GM23338 (cell line): ENCODE measurements at regions not wholly inside any gene's neighbourhood (a gene's known extent, or its start where the extent isn't known, plus 50 kb on each side); places are given as distances from the start of the nearest gene placed in this dataset.

Experiments used
- CREB1 ChIP-seq: fragments of 250-450 bp; sonication (Bioruptor Pico); IDR thresholded peaks from 2 replicates; pipeline ENCODE4 v1.5.0; 2020; ENCODE audit warnings: low read depth, mild to moderate bottlenecking, moderate library complexity
- EZH2 ChIP-seq: fragments of 200-600 bp; sonication (generic); IDR thresholded peaks from one replicate; pipeline ENCODE4 v1.8.0; 2017; ENCODE audit warnings: antibody characterized with exemption, mild to moderate bottlenecking, low read depth; ENCODE audit not compliant: unreplicated experiment
- EZH2phosphoT487 ChIP-seq: fragments of 200-600 bp; sonication (generic); IDR thresholded peaks from one replicate; pipeline ENCODE4 v1.8.1; 2018; ENCODE audit warnings: antibody characterized with exemption; ENCODE audit not compliant: unreplicated experiment
- JUNB ChIP-seq: IDR thresholded peaks from one replicate; pipeline ENCODE4 v1.6.1; 2016; ENCODE audit warnings: antibody characterized with exemption; ENCODE audit not compliant: unreplicated experiment
- NANOG ChIP-seq: IDR thresholded peaks from 2 replicates; pipeline ENCODE4 v1.6.1; 2016; ENCODE audit warnings: antibody characterized with exemption, borderline replicate concordance
- POLR2AphosphoS5 ChIP-seq: IDR thresholded peaks from 2 replicates; pipeline ENCODE4 v1.6.1; 2016; ENCODE audit warnings: antibody characterized with exemption, low read depth
- STAT1 ChIP-seq: IDR thresholded peaks from one replicate; pipeline ENCODE4 v1.6.1; 2016; ENCODE audit warnings: antibody characterized with exemption; ENCODE audit not compliant: unreplicated experiment
- ZNF114 ChIP-seq: fragments of 250-450 bp; sonication (Bioruptor Pico); IDR thresholded peaks from 2 replicates; pipeline ENCODE4 v1.5.0; 2020; ENCODE audit warnings: mild to moderate bottlenecking, moderate library complexity
- ZNF331 ChIP-seq: fragments of 250-450 bp; sonication (Bioruptor Pico); IDR thresholded peaks from 2 replicates; pipeline ENCODE4 v1.5.0; 2020; ENCODE audit warnings: low read depth, mild to moderate bottlenecking, moderate library complexity
- TF ChIP-seq, protein P1 (sequence below), 2 experiments: fragments of 200-600 bp in 1 of 2; sonication (generic) in 1 of 2; conservative IDR thresholded peaks; 2 replicates each; pipeline versions ENCODE4 v1.5.1 to v1.6.1; 2016 to 2017; ENCODE audit warnings: antibody characterized with exemption in 2 of 2, low read depth in 2 of 2, mild to moderate bottlenecking in 2 of 2, moderate library complexity in 1 of 2
- TF ChIP-seq, protein P2 (sequence below): IDR thresholded peaks from one replicate; pipeline ENCODE4 v1.6.1; 2018; ENCODE audit warnings: antibody characterized with exemption; ENCODE audit not compliant: unreplicated experiment
- TF ChIP-seq, protein P3 (sequence below): fragments of 250-450 bp; sonication (Bioruptor Pico); IDR thresholded peaks from 2 replicates; pipeline ENCODE4 v1.5.0; 2020; ENCODE audit warnings: mild to moderate bottlenecking, moderate library complexity
- TF ChIP-seq, protein P4 (sequence below): IDR thresholded peaks from 2 replicates; pipeline ENCODE4 v1.6.1; 2016; ENCODE audit warnings: antibody characterized with exemption

DNA sequence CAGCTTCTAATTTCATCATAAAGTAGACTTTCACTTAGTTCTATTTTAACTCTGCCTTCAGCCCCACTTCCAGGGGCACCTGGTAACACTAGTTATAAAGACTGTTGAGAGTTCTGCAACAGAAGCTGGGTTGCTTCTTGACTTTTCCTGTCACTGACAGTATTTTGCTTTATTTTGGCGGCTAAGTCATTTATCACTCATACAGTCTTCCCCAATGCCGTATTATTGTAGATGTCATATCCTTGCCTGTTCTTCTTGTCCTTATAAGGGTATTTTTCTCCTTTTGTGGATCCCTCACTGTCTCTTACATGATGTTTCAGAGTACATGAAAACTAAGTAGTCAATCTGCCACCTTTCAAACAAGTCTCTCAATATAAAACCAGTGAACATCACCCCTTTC is 369.0 kb upstream of the PPP2R3A start:
- TF ChIP-seq, protein P1, sequence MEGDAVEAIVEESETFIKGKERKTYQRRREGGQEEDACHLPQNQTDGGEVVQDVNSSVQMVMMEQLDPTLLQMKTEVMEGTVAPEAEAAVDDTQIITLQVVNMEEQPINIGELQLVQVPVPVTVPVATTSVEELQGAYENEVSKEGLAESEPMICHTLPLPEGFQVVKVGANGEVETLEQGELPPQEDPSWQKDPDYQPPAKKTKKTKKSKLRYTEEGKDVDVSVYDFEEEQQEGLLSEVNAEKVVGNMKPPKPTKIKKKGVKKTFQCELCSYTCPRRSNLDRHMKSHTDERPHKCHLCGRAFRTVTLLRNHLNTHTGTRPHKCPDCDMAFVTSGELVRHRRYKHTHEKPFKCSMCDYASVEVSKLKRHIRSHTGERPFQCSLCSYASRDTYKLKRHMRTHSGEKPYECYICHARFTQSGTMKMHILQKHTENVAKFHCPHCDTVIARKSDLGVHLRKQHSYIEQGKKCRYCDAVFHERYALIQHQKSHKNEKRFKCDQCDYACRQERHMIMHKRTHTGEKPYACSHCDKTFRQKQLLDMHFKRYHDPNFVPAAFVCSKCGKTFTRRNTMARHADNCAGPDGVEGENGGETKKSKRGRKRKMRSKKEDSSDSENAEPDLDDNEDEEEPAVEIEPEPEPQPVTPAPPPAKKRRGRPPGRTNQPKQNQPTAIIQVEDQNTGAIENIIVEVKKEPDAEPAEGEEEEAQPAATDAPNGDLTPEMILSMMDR (conservative IDR thresholded peaks at IDR 0.05; ENCODE audit: low read depth in 2 of 2) = no peak
- no peak for TF ChIP-seq JUNB
- TF ChIP-seq POLR2AphosphoS5 = no peak
- no peak for TF ChIP-seq EZH2phosphoT487
- TF ChIP-seq, protein P2, sequence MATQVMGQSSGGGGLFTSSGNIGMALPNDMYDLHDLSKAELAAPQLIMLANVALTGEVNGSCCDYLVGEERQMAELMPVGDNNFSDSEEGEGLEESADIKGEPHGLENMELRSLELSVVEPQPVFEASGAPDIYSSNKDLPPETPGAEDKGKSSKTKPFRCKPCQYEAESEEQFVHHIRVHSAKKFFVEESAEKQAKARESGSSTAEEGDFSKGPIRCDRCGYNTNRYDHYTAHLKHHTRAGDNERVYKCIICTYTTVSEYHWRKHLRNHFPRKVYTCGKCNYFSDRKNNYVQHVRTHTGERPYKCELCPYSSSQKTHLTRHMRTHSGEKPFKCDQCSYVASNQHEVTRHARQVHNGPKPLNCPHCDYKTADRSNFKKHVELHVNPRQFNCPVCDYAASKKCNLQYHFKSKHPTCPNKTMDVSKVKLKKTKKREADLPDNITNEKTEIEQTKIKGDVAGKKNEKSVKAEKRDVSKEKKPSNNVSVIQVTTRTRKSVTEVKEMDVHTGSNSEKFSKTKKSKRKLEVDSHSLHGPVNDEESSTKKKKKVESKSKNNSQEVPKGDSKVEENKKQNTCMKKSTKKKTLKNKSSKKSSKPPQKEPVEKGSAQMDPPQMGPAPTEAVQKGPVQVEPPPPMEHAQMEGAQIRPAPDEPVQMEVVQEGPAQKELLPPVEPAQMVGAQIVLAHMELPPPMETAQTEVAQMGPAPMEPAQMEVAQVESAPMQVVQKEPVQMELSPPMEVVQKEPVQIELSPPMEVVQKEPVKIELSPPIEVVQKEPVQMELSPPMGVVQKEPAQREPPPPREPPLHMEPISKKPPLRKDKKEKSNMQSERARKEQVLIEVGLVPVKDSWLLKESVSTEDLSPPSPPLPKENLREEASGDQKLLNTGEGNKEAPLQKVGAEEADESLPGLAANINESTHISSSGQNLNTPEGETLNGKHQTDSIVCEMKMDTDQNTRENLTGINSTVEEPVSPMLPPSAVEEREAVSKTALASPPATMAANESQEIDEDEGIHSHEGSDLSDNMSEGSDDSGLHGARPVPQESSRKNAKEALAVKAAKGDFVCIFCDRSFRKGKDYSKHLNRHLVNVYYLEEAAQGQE = no peak
- TF ChIP-seq EZH2 = no peak
- TF ChIP-seq CREB1 (CRISPR knock-in tag) = no peak
- no peak for TF ChIP-seq STAT1
- TF ChIP-seq ZNF331 (CRISPR knock-in tag) = no peak
- TF ChIP-seq, protein P3, sequence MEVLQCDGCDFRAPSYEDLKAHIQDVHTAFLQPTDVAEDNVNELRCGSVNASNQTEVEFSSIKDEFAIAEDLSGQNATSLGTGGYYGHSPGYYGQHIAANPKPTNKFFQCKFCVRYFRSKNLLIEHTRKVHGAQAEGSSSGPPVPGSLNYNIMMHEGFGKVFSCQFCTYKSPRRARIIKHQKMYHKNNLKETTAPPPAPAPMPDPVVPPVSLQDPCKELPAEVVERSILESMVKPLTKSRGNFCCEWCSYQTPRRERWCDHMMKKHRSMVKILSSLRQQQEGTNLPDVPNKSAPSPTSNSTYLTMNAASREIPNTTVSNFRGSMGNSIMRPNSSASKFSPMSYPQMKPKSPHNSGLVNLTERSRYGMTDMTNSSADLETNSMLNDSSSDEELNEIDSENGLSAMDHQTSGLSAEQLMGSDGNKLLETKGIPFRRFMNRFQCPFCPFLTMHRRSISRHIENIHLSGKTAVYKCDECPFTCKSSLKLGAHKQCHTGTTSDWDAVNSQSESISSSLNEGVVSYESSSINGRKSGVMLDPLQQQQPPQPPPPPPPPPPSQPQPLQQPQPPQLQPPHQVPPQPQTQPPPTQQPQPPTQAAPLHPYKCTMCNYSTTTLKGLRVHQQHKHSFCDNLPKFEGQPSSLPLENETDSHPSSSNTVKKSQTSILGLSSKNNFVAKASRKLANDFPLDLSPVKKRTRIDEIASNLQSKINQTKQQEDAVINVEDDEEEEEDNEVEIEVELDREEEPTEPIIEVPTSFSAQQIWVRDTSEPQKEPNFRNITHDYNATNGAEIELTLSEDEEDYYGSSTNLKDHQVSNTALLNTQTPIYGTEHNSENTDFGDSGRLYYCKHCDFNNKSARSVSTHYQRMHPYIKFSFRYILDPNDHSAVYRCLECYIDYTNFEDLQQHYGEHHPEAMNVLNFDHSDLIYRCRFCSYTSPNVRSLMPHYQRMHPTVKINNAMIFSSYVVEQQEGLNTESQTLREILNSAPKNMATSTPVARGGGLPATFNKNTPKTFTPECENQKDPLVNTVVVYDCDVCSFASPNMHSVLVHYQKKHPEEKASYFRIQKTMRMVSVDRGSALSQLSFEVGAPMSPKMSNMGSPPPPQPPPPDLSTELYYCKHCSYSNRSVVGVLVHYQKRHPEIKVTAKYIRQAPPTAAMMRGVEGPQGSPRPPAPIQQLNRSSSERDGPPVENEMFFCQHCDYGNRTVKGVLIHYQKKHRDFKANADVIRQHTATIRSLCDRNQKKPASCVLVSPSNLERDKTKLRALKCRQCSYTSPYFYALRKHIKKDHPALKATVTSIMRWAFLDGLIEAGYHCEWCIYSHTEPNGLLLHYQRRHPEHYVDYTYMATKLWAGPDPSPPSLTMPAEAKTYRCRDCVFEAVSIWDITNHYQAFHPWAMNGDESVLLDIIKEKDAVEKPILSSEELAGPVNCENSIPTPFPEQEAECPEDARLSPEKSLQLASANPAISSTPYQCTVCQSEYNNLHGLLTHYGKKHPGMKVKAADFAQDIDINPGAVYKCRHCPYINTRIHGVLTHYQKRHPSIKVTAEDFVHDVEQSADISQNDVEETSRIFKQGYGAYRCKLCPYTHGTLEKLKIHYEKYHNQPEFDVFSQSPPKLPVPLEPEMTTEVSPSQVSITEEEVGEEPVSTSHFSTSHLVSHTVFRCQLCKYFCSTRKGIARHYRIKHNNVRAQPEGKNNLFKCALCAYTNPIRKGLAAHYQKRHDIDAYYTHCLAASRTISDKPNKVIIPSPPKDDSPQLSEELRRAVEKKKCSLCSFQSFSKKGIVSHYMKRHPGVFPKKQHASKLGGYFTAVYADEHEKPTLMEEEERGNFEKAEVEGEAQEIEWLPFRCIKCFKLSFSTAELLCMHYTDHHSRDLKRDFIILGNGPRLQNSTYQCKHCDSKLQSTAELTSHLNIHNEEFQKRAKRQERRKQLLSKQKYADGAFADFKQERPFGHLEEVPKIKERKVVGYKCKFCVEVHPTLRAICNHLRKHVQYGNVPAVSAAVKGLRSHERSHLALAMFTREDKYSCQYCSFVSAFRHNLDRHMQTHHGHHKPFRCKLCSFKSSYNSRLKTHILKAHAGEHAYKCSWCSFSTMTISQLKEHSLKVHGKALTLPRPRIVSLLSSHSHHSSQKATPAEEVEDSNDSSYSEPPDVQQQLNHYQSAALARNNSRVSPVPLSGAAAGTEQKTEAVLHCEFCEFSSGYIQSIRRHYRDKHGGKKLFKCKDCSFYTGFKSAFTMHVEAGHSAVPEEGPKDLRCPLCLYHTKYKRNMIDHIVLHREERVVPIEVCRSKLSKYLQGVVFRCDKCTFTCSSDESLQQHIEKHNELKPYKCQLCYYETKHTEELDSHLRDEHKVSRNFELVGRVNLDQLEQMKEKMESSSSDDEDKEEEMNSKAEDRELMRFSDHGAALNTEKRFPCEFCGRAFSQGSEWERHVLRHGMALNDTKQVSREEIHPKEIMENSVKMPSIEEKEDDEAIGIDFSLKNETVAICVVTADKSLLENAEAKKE = no peak
- no peak for TF ChIP-seq ZNF114 (CRISPR knock-in tag)
- TF ChIP-seq, protein P4, sequence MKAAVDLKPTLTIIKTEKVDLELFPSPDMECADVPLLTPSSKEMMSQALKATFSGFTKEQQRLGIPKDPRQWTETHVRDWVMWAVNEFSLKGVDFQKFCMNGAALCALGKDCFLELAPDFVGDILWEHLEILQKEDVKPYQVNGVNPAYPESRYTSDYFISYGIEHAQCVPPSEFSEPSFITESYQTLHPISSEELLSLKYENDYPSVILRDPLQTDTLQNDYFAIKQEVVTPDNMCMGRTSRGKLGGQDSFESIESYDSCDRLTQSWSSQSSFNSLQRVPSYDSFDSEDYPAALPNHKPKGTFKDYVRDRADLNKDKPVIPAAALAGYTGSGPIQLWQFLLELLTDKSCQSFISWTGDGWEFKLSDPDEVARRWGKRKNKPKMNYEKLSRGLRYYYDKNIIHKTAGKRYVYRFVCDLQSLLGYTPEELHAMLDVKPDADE = no peak
- no peak for TF ChIP-seq NANOG
